CD4-positive, alpha-beta T cell (primary cell): ENCODE measurements at regions not wholly inside any gene's neighbourhood (a gene's known extent, or its start where the extent isn't known, plus 50 kb on each side); places are given as distances from the start of the nearest gene placed in this dataset.

Experiments used
- ATAC-seq: fragments of 200-7000 bp; cut with Tn5 transposase; one replicate; pipeline ENCODE4 v1.10.0; 2022; ENCODE audit warnings: mild to moderate bottlenecking; ENCODE audit not compliant: poor library complexity
- CTCF ChIA-PET: fragments of 350-600 bp; sonication (Branson Sonifier 250); formaldehyde crosslinking; loops from one replicate; lab custom pipeline; 2021; ENCODE audit warnings: antibody characterized with exemption, inconsistent platforms; lab: Charles Lee
- POLR2A ChIA-PET: fragments of 350-600 bp; sonication (Branson Sonifier 250); formaldehyde crosslinking; loops from one replicate; lab custom pipeline; 2021; ENCODE audit warnings: antibody characterized with exemption, inconsistent platforms; lab: Charles Lee
- DNase-seq, 14 experiments: peaks; one replicate each; pipeline ENCODE4 v3.0.0-alpha.2; 2013 to 2020; ENCODE audit warnings: mixed read lengths in 2 of 14
- H3K27ac ChIP-seq, 2 donors: one replicate each; pipeline versions ENCODE4 v1.5.1 to v1.7.0; 2013; ENCODE audit warnings: low read length in 2 of 2, low read depth in 1 of 2, mild to moderate bottlenecking in 1 of 2
- H3K27me3 ChIP-seq, 2 experiments: 1 replicate in 1 of 2; 2 replicates in 1 of 2; pipeline versions ENCODE4 v1.6.1 to v1.7.0; 2013; ENCODE audit warnings: low read length in 2 of 2, control low read depth in 1 of 2, mild to moderate bottlenecking in 1 of 2, moderate library complexity in 1 of 2; ENCODE audit not compliant: insufficient read depth in 2 of 2, control insufficient read depth in 1 of 2
- H3K36me3 ChIP-seq: one replicate; pipeline ENCODE4 v1.6.1; 2013; ENCODE audit warnings: low read length, control low read depth; ENCODE audit not compliant: insufficient read depth
- H3K4me1 ChIP-seq: one replicate; pipeline ENCODE4 v1.6.1; 2013; ENCODE audit warnings: low read length, control low read depth; ENCODE audit not compliant: insufficient read depth
- H3K4me3 ChIP-seq: one replicate; pipeline ENCODE4 v1.5.1; 2013; ENCODE audit warnings: mild to moderate bottlenecking, low read length, moderate library complexity
- H3K9me3 ChIP-seq, 2 experiments: 1 replicate in 1 of 2; 2 replicates in 1 of 2; pipeline versions ENCODE4 v1.6.1 to v1.7.0; 2013; ENCODE audit warnings: low read length in 2 of 2, mild to moderate bottlenecking in 2 of 2, control low read depth in 1 of 2, moderate library complexity in 1 of 2; ENCODE audit not compliant: control insufficient read depth in 1 of 2, insufficient read depth in 1 of 2
- H3K27ac Mint-ChIP-seq: one replicate; pipeline ENCODE4 v1.8.0; 2020; ENCODE audit warnings: mixed read lengths
- H3K27me3 Mint-ChIP-seq: one replicate; pipeline ENCODE4 v1.8.0; 2021; ENCODE audit warnings: mixed read lengths
- H3K36me3 Mint-ChIP-seq: one replicate; pipeline ENCODE4 v1.8.0; 2021; ENCODE audit warnings: low read depth, mixed read lengths
- H3K4me1 Mint-ChIP-seq: one replicate; pipeline ENCODE4 v1.8.0; 2021; ENCODE audit warnings: low read depth, mixed read lengths
- H3K4me3 Mint-ChIP-seq: one replicate; pipeline ENCODE4 v1.8.0; 2020; ENCODE audit warnings: mild to moderate bottlenecking, mixed read lengths
- H3K9me3 Mint-ChIP-seq: one replicate; pipeline ENCODE4 v1.8.0; 2020; ENCODE audit warnings: mixed read lengths
- intact Hi-C, 2 experiments: fragments of 100-400 bp; cut with DNase I in 1 of 2; cut with micrococcal nuclease in 1 of 2; formaldehyde crosslinking; loops; one replicate each; pipeline versions ENCODE4 v1.15.1 to v1.9.0; 2023 to 2025; cut with DNase I, micrococcal nuclease
- TF ChIP-seq, protein P1 (sequence below): fragments of 200-600 bp; IDR thresholded peaks from one replicate; pipeline ENCODE4 v1.8.0; 2022; ENCODE audit warnings: antibody characterized with exemption, mild to moderate bottlenecking

DNA sequence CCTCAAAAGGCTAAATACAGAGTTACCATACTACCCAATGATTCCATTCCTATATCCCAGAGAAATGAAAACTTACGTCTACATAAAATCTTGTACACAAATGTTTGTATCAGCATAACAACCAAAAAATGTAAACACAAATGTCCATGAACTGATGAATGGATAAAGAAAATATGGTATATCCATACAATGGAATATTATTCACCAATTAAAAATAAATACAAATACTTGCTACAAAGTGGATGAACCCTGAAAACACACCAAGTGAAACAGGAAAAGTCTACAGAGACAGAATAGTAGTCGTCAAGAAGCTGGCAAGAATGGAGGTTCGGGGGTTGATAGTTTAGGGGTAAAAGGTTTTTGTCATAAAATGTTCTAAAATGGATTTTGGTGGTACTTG lies 54.0 kb upstream of the ANKRD28 start:
- no peak overlapping the region for H3K4me3 ChIP-seq
- H3K4me1 ChIP-seq: no peaks in the 10 kb centered on the region
- H3K27me3 Mint-ChIP-seq: no peaks in the 10 kb centered on the region
- no peak for ATAC-seq
- H3K4me1 Mint-ChIP-seq: peaks cover 33% of the 10 kb centered on the region
- H3K9me3 Mint-ChIP-seq: peaks cover 2% of the 10 kb centered on the region
- H3K4me3 Mint-ChIP-seq: no peak overlapping the region
- no peak overlapping the region for H3K27ac ChIP-seq
- CTCF ChIA-PET: no interaction called here
- POLR2A ChIA-PET: no interaction called here
- DNase-seq: no peak
- H3K9me3 ChIP-seq: peaks cover 0 to 4% of the 10 kb centered on the region in 2 experiments
- H3K36me3 Mint-ChIP-seq: peaks cover 18% of the 10 kb centered on the region
- H3K27me3 ChIP-seq: no peaks in the 10 kb centered on the region
- TF ChIP-seq, protein P1, sequence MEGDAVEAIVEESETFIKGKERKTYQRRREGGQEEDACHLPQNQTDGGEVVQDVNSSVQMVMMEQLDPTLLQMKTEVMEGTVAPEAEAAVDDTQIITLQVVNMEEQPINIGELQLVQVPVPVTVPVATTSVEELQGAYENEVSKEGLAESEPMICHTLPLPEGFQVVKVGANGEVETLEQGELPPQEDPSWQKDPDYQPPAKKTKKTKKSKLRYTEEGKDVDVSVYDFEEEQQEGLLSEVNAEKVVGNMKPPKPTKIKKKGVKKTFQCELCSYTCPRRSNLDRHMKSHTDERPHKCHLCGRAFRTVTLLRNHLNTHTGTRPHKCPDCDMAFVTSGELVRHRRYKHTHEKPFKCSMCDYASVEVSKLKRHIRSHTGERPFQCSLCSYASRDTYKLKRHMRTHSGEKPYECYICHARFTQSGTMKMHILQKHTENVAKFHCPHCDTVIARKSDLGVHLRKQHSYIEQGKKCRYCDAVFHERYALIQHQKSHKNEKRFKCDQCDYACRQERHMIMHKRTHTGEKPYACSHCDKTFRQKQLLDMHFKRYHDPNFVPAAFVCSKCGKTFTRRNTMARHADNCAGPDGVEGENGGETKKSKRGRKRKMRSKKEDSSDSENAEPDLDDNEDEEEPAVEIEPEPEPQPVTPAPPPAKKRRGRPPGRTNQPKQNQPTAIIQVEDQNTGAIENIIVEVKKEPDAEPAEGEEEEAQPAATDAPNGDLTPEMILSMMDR: no peak
- H3K27ac Mint-ChIP-seq: no peak overlapping the region
- intact Hi-C loops: no loop called here
- no peaks in the 10 kb centered on the region for H3K36me3 ChIP-seq

DNA sequence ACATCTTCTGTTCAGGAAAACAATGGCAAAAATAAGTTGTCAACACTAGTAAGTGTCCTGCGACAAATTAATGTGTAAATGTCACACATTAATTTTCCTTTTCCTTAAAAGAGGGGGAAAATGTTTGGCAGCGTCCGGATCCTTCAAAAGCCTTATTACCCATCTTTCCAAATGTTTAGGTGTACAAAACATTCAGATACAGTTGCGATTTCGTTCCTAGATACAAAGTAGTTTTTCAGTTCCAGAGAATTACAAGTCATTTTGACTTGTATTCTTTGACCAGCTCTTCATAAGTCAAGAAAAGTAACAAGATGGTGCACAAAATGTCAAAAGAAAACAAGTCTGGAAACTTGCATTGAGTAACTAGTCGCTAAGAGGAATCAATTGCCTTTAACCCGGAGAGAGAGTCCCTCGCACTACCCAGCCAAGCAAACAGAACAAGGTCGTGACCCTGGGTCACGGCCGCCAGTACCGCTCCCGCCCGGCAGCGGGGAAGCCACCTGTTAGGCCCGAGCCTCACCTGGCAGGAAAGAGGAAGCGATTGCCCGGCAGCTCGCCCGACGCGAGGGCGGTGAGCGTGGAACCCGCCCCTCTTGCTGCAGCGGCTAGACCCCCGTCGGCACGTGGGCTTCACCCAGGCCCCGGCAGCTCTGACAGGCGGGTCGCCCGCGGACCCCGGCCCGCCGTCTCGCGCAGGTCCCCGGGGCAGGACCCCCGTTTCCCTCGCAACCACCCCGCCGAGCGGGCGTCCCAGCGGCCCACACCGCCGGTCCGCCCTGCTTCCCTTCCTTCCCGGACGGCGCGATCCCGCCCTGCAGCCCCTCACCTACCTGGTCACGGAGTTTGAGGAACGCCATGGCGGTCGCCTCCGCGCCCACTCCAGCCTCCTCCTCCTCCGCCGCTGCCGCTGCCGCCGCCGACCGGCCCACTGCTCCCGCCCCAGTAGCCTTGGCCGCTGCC lies 61.0 kb upstream of the ANKRD28 start:
- Mint-ChIP-seq H3K4me1 (peaks cover 41% of the 10 kb centered on the region), H3K27ac (peak overlapping the region; percentile 93), H3K36me3 (peaks cover 14% of the 10 kb centered on the region), H3K27me3 (no peaks in the 10 kb centered on the region), H3K9me3 (no peaks in the 10 kb centered on the region), H3K4me3 (peak overlapping the region; percentile 96)
- H3K27me3 ChIP-seq: no peaks in the 10 kb centered on the region
- peaks cover 15% of the 10 kb centered on the region for H3K4me1 ChIP-seq
- TF ChIP-seq, protein P1: no peak
- peak overlapping the region in 1 of 2 donors; percentile 54 for H3K27ac ChIP-seq
- H3K36me3 ChIP-seq: no peaks in the 10 kb centered on the region
- DNase-seq (peak; percentile 40 to 84 (median 56)), ATAC-seq (peak; percentile 68)
- ChIA-PET CTCF (no interaction called here), POLR2A (interaction anchor here (0.9 kb wide), 1 partner anchor 653 kb away, joined by 3 read pairs; the partner anchor contains the start of gene CAPN7)
- peak overlapping the region; percentile 74 for H3K4me3 ChIP-seq
- H3K9me3 ChIP-seq: no peaks in the 10 kb centered on the region
- intact Hi-C loops: loop anchor here in 1 of 2 experiments (1.0 to 5.0 kb wide), 4 partner anchors 258 to 912 kb away; partner anchors contain the start of genes BTD, DPH3, HACL1 and NR2C2

DNA sequence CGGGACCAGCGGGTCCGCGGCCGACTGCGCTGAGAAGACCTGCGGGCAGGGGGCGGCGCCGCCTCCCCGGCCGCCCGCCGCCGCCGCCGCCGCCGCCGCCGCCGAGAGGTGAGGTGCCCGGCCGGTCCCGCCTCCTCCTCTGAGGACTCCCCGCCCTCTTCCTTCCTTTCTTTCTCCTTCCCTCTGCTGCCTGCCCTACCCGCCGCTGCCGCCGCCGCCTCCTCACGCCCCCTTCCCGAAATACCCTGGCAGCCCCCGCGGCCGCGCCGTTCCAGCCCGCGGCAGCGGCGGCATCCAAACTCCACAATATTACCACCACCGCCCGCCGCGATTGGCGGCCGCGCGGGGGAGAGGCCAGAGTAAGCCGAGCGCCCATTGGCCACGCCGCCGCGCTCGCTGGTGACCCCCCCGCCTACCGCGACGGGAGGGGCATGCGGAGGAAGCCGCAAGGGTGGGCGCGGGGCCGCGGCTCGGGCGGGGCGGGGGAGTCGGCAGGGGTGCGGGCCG lies 61.8 kb upstream of the ANKRD28 start:
- no peaks in the 10 kb centered on the region for H3K27me3 ChIP-seq
- peaks cover 15% of the 10 kb centered on the region for H3K4me1 ChIP-seq
- intact Hi-C loops: loop anchor here in 1 of 2 experiments (1.0 to 5.0 kb wide), 4 partner anchors 258 to 912 kb away; partner anchors contain the start of genes BTD, DPH3, HACL1 and NR2C2
- Mint-ChIP-seq H3K4me3 (peak overlapping the region; percentile 100), H3K27ac (peak overlapping the region; percentile 93), H3K36me3 (peaks cover 9% of the 10 kb centered on the region), H3K27me3 (no peaks in the 10 kb centered on the region), H3K4me1 (peaks cover 41% of the 10 kb centered on the region), H3K9me3 (no peaks in the 10 kb centered on the region)
- H3K36me3 ChIP-seq: no peaks in the 10 kb centered on the region
- ChIA-PET CTCF (no interaction called here), POLR2A (no interaction called here)
- ATAC-seq: peak; percentile 77
- peak; percentile 45 to 89 (median 63) for DNase-seq
- H3K4me3 ChIP-seq: peak overlapping the region; percentile 74
- no peaks in the 10 kb centered on the region for H3K9me3 ChIP-seq
- H3K27ac ChIP-seq: no peak overlapping the region
- TF ChIP-seq, protein P1: no peak
